ENCODE measurements at regions not wholly inside any gene's neighbourhood (a gene's known extent, or its start where the extent isn't known, plus 50 kb on each side); places are given as distances from the start of the nearest gene placed in this dataset.

GRCh38 chr14:21825149-21825743, 151.6 kb upstream of the OR4E1 start:
- no peaks in the 10 kb centered on the region for H4K20me1 ChIP-seq (ENCODE audit: control insufficient read depth, extremely low read depth, insufficient read depth, low read length)
- TF ChIP-seq, protein P1, sequence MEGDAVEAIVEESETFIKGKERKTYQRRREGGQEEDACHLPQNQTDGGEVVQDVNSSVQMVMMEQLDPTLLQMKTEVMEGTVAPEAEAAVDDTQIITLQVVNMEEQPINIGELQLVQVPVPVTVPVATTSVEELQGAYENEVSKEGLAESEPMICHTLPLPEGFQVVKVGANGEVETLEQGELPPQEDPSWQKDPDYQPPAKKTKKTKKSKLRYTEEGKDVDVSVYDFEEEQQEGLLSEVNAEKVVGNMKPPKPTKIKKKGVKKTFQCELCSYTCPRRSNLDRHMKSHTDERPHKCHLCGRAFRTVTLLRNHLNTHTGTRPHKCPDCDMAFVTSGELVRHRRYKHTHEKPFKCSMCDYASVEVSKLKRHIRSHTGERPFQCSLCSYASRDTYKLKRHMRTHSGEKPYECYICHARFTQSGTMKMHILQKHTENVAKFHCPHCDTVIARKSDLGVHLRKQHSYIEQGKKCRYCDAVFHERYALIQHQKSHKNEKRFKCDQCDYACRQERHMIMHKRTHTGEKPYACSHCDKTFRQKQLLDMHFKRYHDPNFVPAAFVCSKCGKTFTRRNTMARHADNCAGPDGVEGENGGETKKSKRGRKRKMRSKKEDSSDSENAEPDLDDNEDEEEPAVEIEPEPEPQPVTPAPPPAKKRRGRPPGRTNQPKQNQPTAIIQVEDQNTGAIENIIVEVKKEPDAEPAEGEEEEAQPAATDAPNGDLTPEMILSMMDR (optimal IDR thresholded peaks at IDR 0.05 in 1 of 3, IDR thresholded peaks at IDR 0.05 in 1 of 3, conservative IDR thresholded peaks at IDR 0.05 in 1 of 3; ENCODE audit: extremely low read depth in 1 of 3, insufficient read depth in 2 of 3, low read length in 3 of 3), result peak; percentile 58 to 73 (median 59)
- no peak for TF ChIP-seq EZH2 (IDR thresholded peaks at IDR 0.05; ENCODE audit: low read length)
- no peaks in the 10 kb centered on the region for H3K9me3 ChIP-seq (ENCODE audit: control insufficient read depth, low read depth, low read length)
- peak; percentile 44 for FAIRE-seq
- no peaks in the 10 kb centered on the region for H3K9me1 ChIP-seq (ENCODE audit: control insufficient read depth, extremely low read depth, insufficient read depth, low read length)
- no peak overlapping the region for H3K4me3 ChIP-seq (ENCODE audit: control insufficient read depth in 2 of 3, extremely low read depth in 1 of 3, insufficient read depth in 2 of 3, low read depth in 1 of 3, low read length in 3 of 3)
- H3K9ac ChIP-seq (ENCODE audit: control insufficient read depth, extremely low read depth, insufficient read depth, low read length), result no peak overlapping the region
- peak; percentile 4 for DNase-seq (ENCODE audit: low read depth, low spot score)
- no peak overlapping the region for H2AFZ ChIP-seq (ENCODE audit: control insufficient read depth, low read length)
- dilution Hi-C loops (cut with MboI; ENCODE audit: extremely low pct_ligation_motif_present, low sequenced_read_pairs), result no loop called here
- peaks cover 6% of the 10 kb centered on the region for H3K4me1 ChIP-seq (ENCODE audit: control insufficient read depth, extremely low read depth, insufficient read depth, low read length)
- no peaks in the 10 kb centered on the region for H3K36me3 ChIP-seq (ENCODE audit: control insufficient read depth in 2 of 2, extremely low read depth in 1 of 2, insufficient read depth in 2 of 2, low read length in 2 of 2)
- no peak overlapping the region for H3K4me2 ChIP-seq (ENCODE audit: control insufficient read depth, extremely low read depth, insufficient read depth, low read depth, low read length)
- H3K27me3 ChIP-seq (ENCODE audit: control insufficient read depth, extremely low read depth, insufficient read depth, low read length), result peaks cover 4% of the 10 kb centered on the region
- no peaks in the 10 kb centered on the region for H3K79me2 ChIP-seq (ENCODE audit: control insufficient read depth, insufficient read depth, low read length)
- H3K27ac ChIP-seq (ENCODE audit: control insufficient read depth, insufficient read depth, low read length), result no peak overlapping the region

- no peaks in the 10 kb centered on the region for H3K79me2 ChIP-seq (ENCODE audit: control insufficient read depth, insufficient read depth, low read length)
- TF ChIP-seq, protein P1 (optimal IDR thresholded peaks at IDR 0.05 in 1 of 3, IDR thresholded peaks at IDR 0.05 in 1 of 3, conservative IDR thresholded peaks at IDR 0.05 in 1 of 3; ENCODE audit: extremely low read depth in 1 of 3, insufficient read depth in 2 of 3, low read length in 3 of 3), result no peak
- peaks cover 6% of the 10 kb centered on the region for H3K4me1 ChIP-seq (ENCODE audit: control insufficient read depth, extremely low read depth, insufficient read depth, low read length)
- no peak overlapping the region for H3K4me2 ChIP-seq (ENCODE audit: control insufficient read depth, extremely low read depth, insufficient read depth, low read depth, low read length)
- H3K9ac ChIP-seq (ENCODE audit: control insufficient read depth, extremely low read depth, insufficient read depth, low read length), result no peak overlapping the region
- no peaks in the 10 kb centered on the region for H3K9me1 ChIP-seq (ENCODE audit: control insufficient read depth, extremely low read depth, insufficient read depth, low read length)
- no peak for DNase-seq (ENCODE audit: low read depth, low spot score)
- no peaks in the 10 kb centered on the region for H4K20me1 ChIP-seq (ENCODE audit: control insufficient read depth, extremely low read depth, insufficient read depth, low read length)
- no peak overlapping the region for H2AFZ ChIP-seq (ENCODE audit: control insufficient read depth, low read length)
- H3K4me3 ChIP-seq (ENCODE audit: control insufficient read depth in 2 of 3, extremely low read depth in 1 of 3, insufficient read depth in 2 of 3, low read depth in 1 of 3, low read length in 3 of 3), result no peak overlapping the region
- FAIRE-seq, result no peak
- H3K36me3 ChIP-seq (ENCODE audit: control insufficient read depth in 2 of 2, extremely low read depth in 1 of 2, insufficient read depth in 2 of 2, low read length in 2 of 2), result no peaks in the 10 kb centered on the region
- H3K27me3 ChIP-seq (ENCODE audit: control insufficient read depth, extremely low read depth, insufficient read depth, low read length), result peaks cover 4% of the 10 kb centered on the region
- dilution Hi-C loops (cut with MboI; ENCODE audit: extremely low pct_ligation_motif_present, low sequenced_read_pairs), result no loop called here
- H3K9me3 ChIP-seq (ENCODE audit: control insufficient read depth, low read depth, low read length), result no peaks in the 10 kb centered on the region
- no peak overlapping the region for H3K27ac ChIP-seq (ENCODE audit: control insufficient read depth, insufficient read depth, low read length)
Observed at GRCh38 chr14:21822109-21822508, 148.5 kb upstream of the OR4E1 start.
